ENCODE measurements at regions not wholly inside any gene's neighbourhood (a gene's known extent, or its start where the extent isn't known, plus 50 kb on each side); places are given as distances from the start of the nearest gene placed in this dataset.

DNA sequence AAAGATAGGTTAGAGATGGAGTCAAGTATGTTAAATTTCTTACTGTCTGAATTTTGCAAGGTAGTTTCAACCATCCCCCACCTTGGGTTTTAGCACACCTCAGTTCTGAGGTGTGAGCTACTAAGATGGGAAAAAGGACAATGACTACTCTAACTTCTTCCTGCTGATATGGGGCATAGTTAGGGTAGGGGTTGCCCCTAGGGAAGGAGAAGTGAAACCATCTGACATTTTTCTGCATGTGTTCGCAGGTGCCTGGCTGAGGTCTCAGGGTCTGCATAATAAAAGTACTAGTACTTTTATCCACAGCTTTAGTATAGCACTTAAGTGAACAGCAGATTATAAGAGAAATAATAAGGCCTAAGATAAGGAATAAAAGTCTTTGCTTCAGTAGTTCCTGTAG is 129.5 kb upstream of the CYSLTR1 start:
- no peak overlapping the region for H3K27ac ChIP-seq
- DNase-seq (ENCODE audit: low spot score), result no peak
- H3K27me3 ChIP-seq (replicated peaks; ENCODE audit: insufficient read depth), result no peaks in the 10 kb centered on the region
- H3K4me3 ChIP-seq, result no peak overlapping the region
- no peaks in the 10 kb centered on the region for H3K36me3 ChIP-seq
- TF ChIP-seq, protein P1, sequence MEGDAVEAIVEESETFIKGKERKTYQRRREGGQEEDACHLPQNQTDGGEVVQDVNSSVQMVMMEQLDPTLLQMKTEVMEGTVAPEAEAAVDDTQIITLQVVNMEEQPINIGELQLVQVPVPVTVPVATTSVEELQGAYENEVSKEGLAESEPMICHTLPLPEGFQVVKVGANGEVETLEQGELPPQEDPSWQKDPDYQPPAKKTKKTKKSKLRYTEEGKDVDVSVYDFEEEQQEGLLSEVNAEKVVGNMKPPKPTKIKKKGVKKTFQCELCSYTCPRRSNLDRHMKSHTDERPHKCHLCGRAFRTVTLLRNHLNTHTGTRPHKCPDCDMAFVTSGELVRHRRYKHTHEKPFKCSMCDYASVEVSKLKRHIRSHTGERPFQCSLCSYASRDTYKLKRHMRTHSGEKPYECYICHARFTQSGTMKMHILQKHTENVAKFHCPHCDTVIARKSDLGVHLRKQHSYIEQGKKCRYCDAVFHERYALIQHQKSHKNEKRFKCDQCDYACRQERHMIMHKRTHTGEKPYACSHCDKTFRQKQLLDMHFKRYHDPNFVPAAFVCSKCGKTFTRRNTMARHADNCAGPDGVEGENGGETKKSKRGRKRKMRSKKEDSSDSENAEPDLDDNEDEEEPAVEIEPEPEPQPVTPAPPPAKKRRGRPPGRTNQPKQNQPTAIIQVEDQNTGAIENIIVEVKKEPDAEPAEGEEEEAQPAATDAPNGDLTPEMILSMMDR (IDR thresholded peaks at IDR 0.05), result no peak
- TF ChIP-seq POLR2AphosphoS5 (IDR thresholded peaks at IDR 0.05) (no peak), POLR2A (IDR thresholded peaks at IDR 0.05) (no peak)
- intact Hi-C loops (cut with DNase I), result no loop called here
- H3K9me3 ChIP-seq, result no peaks in the 10 kb centered on the region
- 94% methylated on average over 1 of the region's 1 CpG for WGBS
- no peaks in the 10 kb centered on the region for H3K4me1 ChIP-seq (replicated peaks)

DNA sequence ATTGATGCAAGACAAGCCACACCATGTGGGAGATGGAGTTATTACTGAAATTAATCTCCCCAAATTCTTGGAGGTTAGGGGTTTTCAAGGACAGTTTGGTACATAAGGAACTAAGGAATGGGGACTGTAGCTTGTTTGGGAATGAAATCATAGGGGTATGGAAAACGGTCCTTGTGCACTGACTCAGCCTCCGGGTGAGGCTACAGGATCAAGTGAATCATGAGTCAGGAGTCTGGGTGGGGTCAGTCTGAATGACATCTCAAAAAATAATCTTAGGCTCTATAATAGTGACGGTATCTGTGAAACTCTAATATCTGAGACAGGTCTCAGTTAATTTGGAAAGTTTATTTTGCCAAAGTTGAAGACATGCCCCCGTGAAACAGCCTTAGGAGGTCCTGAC is 128.5 kb upstream of the CYSLTR1 start:
- WGBS, result 95% methylated on average over 4 of the region's 4 CpGs
- Histone ChIP-seq H3K9me3 (no peaks in the 10 kb centered on the region), H3K36me3 (no peaks in the 10 kb centered on the region), H3K4me1 (replicated peaks) (no peaks in the 10 kb centered on the region), H3K27me3 (replicated peaks; ENCODE audit: insufficient read depth) (no peaks in the 10 kb centered on the region), H3K27ac (no peak overlapping the region), H3K4me3 (no peak overlapping the region)
- intact Hi-C loops (cut with DNase I), result no loop called here
- TF ChIP-seq, protein P1 (IDR thresholded peaks at IDR 0.05), result no peak
- no peak for TF ChIP-seq POLR2A (IDR thresholded peaks at IDR 0.05)
- no peak for TF ChIP-seq POLR2AphosphoS5 (IDR thresholded peaks at IDR 0.05)
- no peak for DNase-seq (ENCODE audit: low spot score)

- DNase-seq (ENCODE audit: low spot score), result no peak
- Histone ChIP-seq H3K4me3 (no peak overlapping the region), H3K36me3 (no peaks in the 10 kb centered on the region), H3K27ac (no peak overlapping the region), H3K27me3 (replicated peaks; ENCODE audit: insufficient read depth) (no peaks in the 10 kb centered on the region), H3K4me1 (replicated peaks) (no peaks in the 10 kb centered on the region), H3K9me3 (no peaks in the 10 kb centered on the region)
- TF ChIP-seq POLR2AphosphoS5 (IDR thresholded peaks at IDR 0.05), result no peak
- no peak for TF ChIP-seq POLR2A (IDR thresholded peaks at IDR 0.05)
- TF ChIP-seq, protein P1 (IDR thresholded peaks at IDR 0.05), result no peak
- intact Hi-C loops (cut with DNase I), result no loop called here
These were observed 124.9 kb upstream of the CYSLTR1 start for GRCh38 chrX:78452356-78452755.

DNA sequence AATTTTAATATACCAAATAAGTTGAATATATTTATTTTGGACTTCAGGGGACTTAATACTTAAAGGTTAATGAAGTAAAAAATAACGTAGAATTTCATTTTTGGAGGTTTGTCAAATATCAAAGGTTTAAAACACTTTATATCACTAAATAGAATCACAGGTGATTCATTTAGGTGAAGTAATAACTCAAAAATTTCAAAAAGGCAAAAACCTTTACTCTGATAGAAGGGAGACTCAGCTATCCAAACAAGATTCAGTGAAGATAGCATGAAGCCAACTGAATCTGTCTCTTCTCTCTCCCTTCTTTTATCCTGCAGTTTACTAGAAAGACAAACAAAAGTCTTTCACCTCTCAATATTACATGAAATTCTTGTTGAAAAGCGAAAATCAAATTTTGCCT is 110.2 kb upstream of the CYSLTR1 start:
- 62% methylated on average over 2 of the region's 2 CpGs for WGBS
- H3K4me3 ChIP-seq, result no peak overlapping the region
- intact Hi-C loops (cut with DNase I), result no loop called here

DNA sequence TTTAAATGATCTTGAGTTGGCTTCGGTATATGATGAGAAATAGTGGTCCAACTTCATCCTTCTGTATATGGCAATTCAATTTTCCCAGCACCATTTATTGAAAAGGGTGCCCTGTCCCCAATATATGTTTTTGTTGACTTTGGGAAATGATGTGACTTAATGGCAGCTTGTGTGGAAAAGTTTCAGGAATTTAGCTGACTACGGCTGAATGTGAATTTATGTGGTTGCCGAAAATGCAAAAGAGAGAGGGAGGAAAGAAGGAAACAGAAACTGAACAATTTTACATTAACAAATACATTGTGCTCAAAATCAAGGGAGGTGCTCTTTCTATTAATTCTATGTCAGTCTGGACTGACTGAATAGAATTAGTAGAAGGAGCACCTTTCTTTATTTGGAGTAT is 101.8 kb upstream of the CYSLTR1 start:
- H3K36me3 ChIP-seq, result no peaks in the 10 kb centered on the region
- TF ChIP-seq POLR2A (IDR thresholded peaks at IDR 0.05) (no peak), POLR2AphosphoS5 (IDR thresholded peaks at IDR 0.05) (no peak)
- TF ChIP-seq, protein P1 (IDR thresholded peaks at IDR 0.05), result no peak
- H3K4me1 ChIP-seq (replicated peaks), result no peaks in the 10 kb centered on the region
- 92% methylated on average over 3 of the region's 3 CpGs for WGBS
- intact Hi-C loops (cut with DNase I), result no loop called here
- H3K27me3 ChIP-seq (replicated peaks; ENCODE audit: insufficient read depth), result no peaks in the 10 kb centered on the region
- H3K9me3 ChIP-seq, result no peaks in the 10 kb centered on the region
- DNase-seq (ENCODE audit: low spot score), result no peak
- H3K4me3 ChIP-seq, result no peak overlapping the region
- no peak overlapping the region for H3K27ac ChIP-seq

More for the DNA sequence above, 110.2 kb upstream of the CYSLTR1 start:
- no peaks in the 10 kb centered on the region for H3K9me3 ChIP-seq
- no peak overlapping the region for H3K27ac ChIP-seq
- H3K27me3 ChIP-seq (replicated peaks; ENCODE audit: insufficient read depth), result no peaks in the 10 kb centered on the region
- DNase-seq (ENCODE audit: low spot score), result no peak
- no peaks in the 10 kb centered on the region for H3K36me3 ChIP-seq
- TF ChIP-seq POLR2A (IDR thresholded peaks at IDR 0.05) (no peak), POLR2AphosphoS5 (IDR thresholded peaks at IDR 0.05) (no peak)
- TF ChIP-seq, protein P1 (IDR thresholded peaks at IDR 0.05), result no peak
- no peaks in the 10 kb centered on the region for H3K4me1 ChIP-seq (replicated peaks)

Data from prostate gland (tissue), 2 donors.